HG03439 (cell line): ENCODE measurements at regions not wholly inside any gene's neighbourhood (a gene's known extent, or its start where the extent isn't known, plus 50 kb on each side); places are given as distances from the start of the nearest gene placed in this dataset.

Source experiments
- ATAC-seq: cut with Tn5 transposase; IDR thresholded peaks from one replicate; pipeline ENCODE4 v1.9.1; 2021; ENCODE audit warnings: mild to moderate bottlenecking, moderate library complexity; ENCODE audit not compliant: unreplicated experiment

- ATAC-seq: no peak
These were observed 65.6 kb upstream of the TMEM72 start for GRCh38 chr10:44845361-44846175.

GRCh38 chr10:44847110-44847509, 64.0 kb upstream of the TMEM72 start:
- ATAC-seq: no peak

DNA sequence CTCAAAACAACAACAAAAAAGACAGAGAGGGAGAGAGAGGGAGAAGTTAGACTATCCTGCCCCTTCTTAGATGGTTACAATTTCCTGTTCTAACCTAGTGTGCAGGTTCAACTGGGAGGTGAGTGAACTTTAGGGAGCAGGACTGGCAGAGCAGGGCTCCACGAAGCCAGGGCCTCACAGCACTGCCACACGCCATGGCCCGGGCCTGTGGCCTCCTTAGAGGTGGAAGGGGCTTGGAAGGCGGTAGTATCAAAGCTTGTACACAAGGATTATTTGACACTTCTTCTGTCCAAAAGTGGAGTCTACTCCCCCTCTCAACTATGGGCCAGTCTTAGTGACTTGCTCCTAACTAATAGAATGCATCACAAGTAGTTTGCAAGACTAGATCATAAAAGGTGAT, 62.9 kb upstream of the TMEM72 start:
- ATAC-seq: no peak

- no peak for ATAC-seq
These were observed 61.2 kb upstream of the TMEM72 start for GRCh38 chr10:44849936-44850335.

GRCh38 chr10:44850356-44850934, 60.7 kb upstream of the TMEM72 start:
- no peak for ATAC-seq

GRCh38 chr10:44851413-44851812, 59.7 kb upstream of the TMEM72 start:
- no peak for ATAC-seq

GRCh38 chr10:44851881-44852280, 59.3 kb upstream of the TMEM72 start:
- no peak for ATAC-seq

DNA sequence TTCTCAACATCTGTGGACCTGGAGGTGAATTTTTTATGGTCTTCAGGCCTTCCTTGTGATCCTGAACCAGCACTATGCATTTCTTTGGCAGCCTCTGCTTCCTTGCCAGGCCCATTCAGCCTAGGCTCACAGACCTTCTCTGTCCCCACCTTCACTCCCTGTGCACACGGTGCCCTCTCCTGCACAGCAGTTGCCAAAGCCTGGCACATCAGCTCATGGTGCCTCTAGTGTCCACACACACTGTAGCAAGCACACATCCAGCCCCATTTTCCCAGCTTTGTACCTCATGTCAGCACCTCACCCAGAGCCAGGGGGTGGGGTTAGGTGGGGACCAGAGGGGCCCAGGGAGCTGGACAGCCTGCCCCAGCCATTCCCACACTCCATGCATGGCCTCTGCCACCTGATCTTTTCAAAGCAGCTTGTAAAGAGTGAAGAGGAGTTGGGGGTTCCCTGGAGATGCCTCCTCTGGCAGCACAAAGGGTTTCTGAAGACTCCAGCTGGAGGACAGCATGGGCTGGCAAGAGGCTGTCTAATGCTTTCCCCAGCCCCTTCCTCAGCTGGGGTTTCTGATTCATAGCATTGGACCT, 57.9 kb upstream of the TMEM72 start:
- no peak for ATAC-seq

DNA sequence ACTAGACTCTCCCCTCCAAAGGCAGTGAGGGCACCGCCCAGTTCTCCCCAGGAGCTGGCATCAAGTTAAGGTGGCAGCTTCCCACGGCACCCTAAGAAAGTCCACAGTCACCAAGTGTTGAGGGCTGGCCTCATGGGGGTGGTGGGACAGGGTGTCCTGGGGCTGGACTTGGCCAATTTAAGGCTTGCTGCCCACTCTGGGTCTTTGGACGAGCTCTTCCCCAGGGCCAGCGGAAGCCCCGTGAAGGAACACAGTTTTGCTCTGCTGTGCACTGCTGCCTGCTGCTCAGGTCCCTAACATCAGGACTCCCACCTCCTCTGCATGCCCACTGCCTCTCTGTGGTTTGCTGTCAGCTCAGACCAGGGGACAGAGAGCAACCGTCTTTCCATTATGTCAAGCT, 57.3 kb upstream of the TMEM72 start:
- ATAC-seq: no peak

DNA sequence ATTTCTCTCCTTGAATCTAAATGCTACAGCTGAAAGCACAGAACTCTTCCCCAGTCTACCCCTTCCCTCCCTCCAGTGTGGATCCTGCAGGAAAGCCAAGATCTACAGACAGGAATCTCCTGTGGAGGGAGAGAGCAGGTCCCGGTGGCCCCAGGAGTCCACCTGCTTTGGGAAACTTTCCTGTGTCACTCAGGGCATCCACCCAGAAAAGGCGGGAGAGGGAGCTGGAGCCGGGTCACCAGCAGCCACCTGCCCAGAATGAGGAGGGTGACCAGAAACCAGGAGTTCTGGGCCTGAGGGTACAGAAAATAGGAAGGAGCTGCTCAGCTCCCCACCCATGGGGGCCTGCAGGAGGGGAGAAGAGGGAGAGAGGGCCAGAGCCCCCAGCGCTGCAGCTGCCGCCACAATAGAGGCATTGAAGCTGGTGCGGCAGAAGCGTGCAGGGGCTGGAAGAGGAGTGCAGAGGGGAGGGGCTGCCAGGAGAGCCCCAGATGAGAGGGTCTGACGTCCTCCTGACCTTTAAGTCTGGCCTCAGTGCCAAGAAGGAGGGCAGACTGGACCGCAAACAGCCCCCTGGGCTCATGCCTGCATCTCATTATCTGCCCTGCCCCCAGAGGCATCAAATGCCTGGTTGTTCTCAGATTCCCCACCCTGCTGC, 56.3 kb upstream of the TMEM72 start:
- ATAC-seq: no peak

DNA sequence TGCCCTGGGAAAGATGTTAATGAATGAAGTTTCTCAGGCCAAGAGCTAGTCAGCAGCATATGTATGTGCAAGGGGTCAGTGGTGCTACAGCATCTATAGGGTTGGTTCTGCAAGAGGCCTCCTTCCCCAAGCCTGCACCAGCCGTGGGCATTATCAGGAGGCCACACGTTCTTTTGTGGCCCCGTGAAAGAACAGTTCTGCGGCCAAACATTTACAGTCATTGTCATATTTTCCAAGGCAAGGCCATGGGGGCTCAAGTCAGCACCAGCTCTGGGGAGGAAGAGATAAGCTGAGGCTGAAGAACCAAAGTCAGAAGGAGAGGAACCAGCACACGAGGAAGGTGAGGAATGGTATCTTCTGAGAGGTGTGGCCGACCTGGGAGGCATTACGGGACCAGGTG, 54.4 kb upstream of the TMEM72 start:
- no peak for ATAC-seq

GRCh38 chr10:44857363-44858016, 53.6 kb upstream of the TMEM72 start:
- peak; percentile 54 for ATAC-seq

DNA sequence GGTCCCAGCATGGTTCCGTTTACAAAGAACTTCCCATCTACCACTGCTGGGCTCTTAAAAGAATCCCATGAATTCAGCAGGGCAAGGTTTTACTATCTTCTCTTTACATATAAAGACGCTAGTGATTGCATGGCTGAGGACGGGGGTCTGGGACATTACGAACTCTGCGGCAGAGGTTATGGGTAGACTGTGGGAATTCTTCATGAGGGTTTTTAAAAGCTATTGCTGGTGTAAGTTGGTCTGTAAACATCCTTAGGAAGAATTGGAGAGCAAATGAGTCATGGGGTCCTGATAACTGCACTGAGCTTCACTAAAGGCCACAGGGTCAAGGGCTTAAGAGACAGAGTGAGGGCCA, 53.1 kb upstream of the TMEM72 start:
- no peak for ATAC-seq

GRCh38 chr10:44858988-44859387, 52.1 kb upstream of the TMEM72 start:
- no peak for ATAC-seq

DNA sequence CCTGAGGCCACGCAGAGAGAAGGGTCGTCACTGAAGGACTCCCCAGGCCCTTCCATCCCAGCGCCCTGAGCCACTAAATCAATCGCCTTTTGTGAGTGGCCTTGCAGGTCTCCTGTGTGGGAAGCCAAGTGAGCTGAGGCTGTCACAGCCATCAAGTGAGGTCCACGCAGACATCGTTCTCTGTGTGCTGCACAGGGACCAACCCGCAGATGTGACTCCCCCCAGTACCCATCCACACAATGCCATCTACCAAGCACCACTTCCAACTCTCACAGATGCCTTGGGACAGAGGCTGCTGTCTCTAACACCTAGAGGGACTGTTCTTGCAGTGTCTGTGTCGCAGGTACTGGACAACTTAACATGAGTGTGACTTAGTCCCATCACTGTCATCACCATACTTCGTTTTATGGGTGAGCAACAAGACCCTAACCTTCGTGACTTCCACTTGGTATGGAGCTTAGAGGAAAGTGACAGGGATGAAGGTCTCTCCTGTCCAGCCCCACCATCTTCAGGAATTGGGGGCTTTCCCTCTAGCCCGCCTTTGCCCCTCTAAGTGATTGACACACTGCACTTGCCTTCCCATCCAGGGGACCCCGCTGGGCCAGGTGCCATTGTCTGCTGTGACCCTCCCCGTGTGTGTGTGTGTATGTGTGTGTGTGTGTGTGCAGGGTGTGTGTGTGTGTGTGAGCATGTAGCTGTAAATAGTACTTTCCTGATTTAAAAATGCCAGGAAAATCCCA, 51.4 kb upstream of the TMEM72 start:
- ATAC-seq: no peak

DNA sequence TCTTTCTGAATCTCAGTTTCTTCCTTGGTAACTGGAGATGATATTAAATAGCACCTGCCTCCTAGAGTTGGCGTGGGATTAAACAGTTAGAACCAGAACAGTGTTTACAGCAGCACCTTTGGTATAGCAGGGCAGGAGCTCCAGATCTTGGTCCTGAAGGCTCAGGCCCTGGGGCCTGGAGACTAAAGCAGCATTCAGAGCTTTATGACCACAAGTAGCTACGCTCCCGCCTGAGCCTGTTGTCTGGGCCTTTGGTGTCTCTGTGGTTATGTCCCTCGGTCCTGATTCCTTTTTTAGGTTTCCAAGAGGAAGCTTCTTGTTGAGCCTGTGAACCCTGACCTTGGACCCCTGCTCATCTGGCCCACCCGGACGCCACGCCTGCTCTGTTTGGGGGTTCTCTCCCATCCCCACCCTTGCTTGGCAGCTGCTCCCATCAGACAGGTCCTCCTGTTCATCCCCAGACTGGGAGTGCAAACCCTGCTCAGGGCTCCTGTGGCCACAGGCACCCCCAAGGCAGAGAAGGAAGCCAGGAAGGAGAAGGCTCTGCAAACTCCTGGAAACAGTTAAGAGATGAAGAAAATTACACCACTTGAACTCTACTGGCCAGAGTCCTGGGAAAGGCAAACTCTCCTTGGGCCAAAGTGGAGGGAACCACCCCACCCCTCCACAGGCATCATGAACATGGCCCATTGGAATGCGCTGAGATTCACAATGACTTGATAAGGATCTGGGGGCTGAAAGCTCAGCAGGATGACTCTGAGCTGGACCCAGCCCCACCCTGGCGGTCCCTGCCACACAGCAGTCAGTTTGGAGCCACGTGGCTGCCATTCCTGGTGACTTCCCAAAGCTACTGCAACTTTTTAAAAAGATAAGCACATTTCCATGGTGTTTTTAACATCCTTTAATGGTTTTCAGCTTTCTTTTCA, 50.1 kb upstream of the TMEM72 start:
- ATAC-seq: no peak
